NCI-H1694 treated with DMSO at 0.1 percent for 48 hours (cell line): ENCODE measurements at regions not wholly inside any gene's neighbourhood (a gene's known extent, or its start where the extent isn't known, plus 50 kb on each side); places are given as distances from the start of the nearest gene placed in this dataset.
"Not testable (repeated sequence)": the region's sequence is repeated elsewhere in the genome, so short reads cannot be mapped to it uniquely, and the experiment has no call there.

ENCODE experiments used
- DNase-seq: peaks from one replicate; lab custom pipeline; 2025; lab: John Stamatoyannopoulos, UW

GRCh38 chr10:21463436-21463835, 62.0 kb downstream of the SKIDA1 start:
- DNase-seq = no peak

- no peak for DNase-seq
Observed at GRCh38 chr10:21458126-21458871, 67.2 kb downstream of the SKIDA1 start.

- DNase-seq = no peak
Observed at GRCh38 chr10:21456160-21456559, 69.3 kb downstream of the SKIDA1 start.

GRCh38 chr10:21452203-21452602, 73.3 kb downstream of the SKIDA1 start:
- no peak for DNase-seq

- DNase-seq = no peak
Observed at GRCh38 chr10:21449288-21449966, 76.1 kb downstream of the SKIDA1 start.

GRCh38 chr10:21445163-21445562, 80.3 kb downstream of the SKIDA1 start:
- DNase-seq = no peak

- DNase-seq = no peak
Observed at GRCh38 chr10:21441625-21442024, 83.9 kb downstream of the SKIDA1 start.

DNA sequence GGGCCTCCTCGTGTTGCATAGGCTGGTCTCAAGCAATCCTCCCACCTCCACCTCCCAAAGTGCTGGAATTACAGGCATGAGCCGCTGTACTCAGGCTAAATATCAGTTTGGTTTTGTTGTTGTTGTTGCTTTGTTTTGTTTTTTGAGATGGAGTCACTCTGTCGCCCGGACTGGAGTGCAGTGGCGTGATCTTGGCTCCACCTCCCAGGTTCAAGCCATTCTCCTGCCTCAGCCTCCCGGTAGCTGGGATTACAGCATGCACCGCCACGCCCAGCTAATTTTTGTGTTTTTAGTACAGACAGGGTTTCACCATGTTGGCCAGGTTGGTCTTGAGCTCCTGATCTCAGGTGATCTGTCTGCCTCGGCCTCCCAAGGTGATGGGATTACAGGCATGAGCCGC, 86.6 kb downstream of the SKIDA1 start:
- DNase-seq = not testable (repeated sequence)

GRCh38 chr10:21437770-21438382, 87.6 kb downstream of the SKIDA1 start:
- DNase-seq = no peak

- no peak for DNase-seq
Observed at GRCh38 chr10:21432266-21432665, 93.2 kb downstream of the SKIDA1 start.

DNA sequence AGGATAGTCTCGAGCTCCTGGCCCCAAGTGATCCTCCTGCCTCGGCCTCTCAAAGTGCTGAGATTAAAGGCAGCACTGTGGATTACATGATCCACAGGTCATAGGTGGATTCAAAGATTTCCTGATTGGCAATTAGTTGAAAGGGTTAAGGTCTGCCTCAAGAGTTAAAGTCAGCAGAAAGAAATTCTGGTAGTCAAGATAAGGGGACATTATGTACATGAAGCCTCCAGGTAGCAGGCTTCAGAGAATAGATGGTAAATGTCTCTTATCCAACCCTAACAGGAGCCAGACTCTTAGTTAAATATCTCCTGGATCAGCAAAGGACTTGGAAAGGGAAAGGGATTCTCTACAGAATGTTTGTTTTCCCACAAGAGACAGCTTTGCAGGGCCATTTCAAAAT, 93.7 kb downstream of the SKIDA1 start:
- DNase-seq = no peak

DNA sequence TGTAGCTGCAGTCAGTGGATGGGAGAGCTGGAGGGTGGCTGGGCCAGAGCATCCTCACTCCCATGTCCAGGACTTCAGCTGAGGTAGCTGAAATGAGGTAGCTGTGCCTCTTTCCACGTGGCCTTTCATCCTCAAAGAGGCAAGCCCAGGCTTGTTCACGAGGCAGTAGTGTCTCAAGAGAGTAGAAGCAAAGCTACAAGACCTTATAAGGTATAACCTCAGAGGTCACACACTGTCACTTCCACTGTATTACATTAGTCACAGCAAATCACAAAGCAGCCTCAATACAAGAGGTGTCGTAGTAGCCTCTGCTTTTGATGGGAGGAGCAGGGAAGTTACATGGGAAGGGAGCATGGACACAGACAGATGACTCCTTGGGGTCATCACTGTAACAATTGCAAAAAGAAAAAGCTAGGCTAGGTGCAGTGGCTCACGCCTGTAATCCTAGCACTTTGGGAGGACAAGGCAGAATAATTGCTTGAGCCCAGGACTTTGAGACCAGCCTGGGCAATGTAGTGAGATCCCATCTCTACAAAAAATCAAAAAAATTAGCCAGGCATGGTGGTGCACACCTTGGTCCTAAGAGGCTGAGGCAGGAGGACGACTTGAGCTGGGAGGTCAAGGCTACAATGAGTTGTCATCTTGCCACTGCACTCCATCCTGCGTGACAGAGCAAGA, 97.5 kb downstream of the SKIDA1 start:
- DNase-seq = no peak

GRCh38 chr10:21424459-21424861, 101.0 kb downstream of the SKIDA1 start:
- no peak for DNase-seq

DNA sequence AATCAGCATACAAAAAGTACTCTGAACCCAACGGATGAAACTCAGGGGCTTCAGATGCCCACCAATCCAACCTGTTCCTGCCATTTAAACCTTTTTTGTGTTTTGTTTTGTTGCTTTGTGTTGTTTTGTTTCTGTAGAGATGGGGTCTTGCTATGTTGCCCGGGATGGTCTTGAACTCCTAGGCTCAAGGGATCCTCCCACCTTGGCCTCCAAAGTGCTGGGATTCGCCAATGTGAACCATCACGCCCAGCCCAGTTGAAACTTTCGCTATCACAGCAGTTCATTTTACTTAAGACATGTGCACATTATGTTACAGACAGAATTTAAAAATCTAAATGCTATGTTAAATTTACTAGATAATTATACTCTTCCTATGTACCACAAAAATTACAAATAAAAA, 101.6 kb downstream of the SKIDA1 start:
- DNase-seq = no peak

DNA sequence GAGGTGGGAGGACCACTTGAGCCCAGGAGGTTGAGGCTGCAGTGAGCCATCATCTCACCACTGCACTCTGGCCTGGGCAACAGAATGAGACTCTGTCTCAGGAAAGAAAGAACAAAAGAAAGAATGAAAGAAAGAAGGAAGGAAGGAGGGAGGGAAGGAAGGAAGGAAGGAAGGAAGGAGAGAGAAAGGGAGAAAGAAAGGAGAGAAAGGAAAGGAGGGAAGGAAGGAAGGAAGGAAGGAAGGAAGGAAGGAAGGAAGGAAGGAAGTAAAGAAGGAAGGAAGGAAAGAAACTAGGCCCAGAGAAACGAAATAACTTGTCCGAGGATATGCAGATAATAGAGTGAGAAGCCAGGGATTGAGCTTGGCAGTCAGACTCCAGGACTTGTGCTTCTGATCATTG, 102.1 kb downstream of the SKIDA1 start:
- no peak for DNase-seq

DNA sequence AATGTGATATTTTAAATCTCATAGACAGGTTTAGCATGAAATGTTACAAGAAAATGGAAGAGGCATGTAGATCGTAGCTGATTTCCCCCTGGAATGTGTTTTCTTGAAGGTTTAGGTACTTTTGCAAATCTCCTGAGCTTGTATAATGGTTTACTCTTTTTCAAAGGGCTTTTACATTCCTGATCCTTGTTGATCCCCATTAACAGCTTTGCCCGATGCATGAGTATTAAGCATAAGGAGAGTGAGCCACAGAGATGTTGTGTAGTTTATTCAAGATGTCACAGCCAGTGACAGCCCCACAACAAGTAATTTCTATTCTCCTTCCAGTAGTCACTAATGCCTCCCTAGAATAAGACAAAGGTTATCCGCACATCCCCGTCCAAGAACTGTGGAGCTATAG, 103.7 kb downstream of the SKIDA1 start:
- no peak for DNase-seq

- no peak for DNase-seq
Observed at GRCh38 chr10:21421016-21421415, 104.5 kb downstream of the SKIDA1 start.

DNA sequence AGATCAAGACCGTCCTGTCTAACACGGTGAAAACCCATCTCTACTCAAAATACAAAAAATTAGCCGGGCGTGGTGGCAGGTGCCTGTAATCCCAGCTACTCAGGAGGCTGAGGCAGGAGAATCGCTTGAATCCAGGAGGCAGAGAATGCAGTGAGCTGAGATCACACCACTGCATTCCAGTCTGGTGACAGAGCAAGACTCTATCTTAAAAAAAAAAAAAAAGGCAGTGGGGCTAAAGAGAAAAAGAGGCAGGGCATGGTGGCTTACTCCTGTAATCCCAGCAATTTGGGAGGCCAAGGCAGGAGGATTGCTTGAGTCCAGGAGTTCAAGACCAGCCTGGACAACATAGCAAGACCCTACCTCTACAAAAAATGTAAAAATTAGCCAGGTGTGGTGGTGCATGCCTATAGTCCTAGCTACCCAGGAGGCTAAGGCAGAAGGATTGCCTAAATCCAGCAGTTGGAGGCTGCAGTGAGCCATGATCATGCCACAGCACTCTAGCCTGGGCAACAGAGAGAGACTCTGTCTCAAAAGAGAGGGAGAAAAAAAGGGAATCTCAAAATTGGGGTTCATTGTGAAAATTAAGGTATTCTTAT, 106.4 kb downstream of the SKIDA1 start:
- DNase-seq = not testable (repeated sequence)

DNA sequence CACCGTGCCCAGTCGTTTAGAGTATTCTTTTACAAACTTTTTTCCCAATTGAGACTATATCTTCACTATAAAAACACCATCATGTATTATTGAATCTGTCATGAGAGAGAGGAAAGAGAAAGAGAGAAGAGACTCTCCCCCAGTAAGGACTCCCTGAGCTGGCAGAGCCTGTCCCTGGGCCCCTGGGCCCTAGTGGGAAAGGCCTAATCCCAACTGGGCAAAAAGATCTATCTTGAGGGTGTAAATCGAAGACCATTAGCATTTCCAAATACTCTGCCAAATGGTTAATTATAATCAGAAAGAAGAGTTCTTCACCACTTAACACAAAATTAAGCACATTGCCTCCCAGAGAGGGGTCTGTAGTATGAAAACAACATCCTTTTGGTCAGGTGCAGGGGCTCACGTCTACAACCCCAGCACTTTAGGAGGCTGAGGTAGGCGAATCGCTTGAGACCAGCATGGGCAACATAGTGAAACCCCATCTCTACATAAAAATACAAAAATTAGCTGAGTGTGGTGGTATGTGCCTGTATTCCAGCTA, 108.2 kb downstream of the SKIDA1 start:
- no peak for DNase-seq

- no peak for DNase-seq
Observed at GRCh38 chr10:21413680-21414079, 111.8 kb downstream of the SKIDA1 start.

DNA sequence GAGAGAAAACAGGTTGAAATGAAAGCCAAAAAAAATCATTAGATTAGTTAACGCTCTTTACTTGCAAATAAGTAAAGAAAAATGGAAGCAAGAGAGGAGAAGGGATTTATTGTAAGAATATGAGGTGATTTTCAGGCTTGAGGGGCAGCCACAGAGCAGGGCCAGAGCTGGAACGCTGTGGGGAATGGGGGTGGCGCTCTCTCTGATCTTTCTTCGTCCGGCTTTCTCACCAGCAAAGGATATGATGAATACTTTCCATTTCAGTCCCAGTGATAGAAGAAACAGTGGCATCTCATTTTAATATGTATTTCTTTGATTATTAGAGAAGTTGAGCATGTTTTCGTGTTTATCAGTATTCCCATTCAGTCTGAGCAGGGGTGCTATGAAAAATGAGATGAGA, 112.2 kb downstream of the SKIDA1 start:
- no peak for DNase-seq

DNA sequence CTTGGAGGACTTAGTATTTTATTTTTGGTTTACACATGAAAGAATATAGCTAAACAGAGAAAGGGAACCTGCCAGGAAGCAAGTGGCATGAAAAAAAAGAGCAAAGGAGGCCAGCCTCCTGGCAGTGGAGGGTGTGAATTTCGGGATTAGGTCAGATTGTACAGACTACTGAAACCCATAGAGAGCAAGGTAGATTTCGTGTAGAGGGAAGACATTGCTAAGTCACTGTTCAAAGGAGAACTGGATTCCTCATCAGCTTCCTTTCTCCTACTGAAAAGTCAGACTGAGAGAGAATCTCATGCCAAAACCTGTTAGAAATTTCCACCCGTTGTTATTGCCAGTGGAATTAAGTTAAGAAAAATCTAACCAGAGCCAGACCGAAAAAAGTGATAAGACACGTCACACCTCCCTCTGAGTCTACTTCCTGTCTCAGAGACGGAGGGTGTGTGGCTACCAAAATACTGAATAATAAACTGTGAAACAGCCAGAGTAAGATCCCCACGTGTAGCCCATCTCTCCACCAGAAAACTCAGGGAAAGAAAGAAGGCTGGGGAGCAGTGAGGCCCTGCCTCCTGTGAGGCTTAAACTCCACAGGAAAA, 118.8 kb downstream of the SKIDA1 start:
- DNase-seq = no peak
